HepG2 (cell line): ENCODE measurements at regions not wholly inside any gene's neighbourhood (a gene's known extent, or its start where the extent isn't known, plus 50 kb on each side); places are given as distances from the start of the nearest gene placed in this dataset.

Experiments used
- ARID2 ChIP-seq: sonication (generic); formaldehyde crosslinking; IDR thresholded peaks from 2 replicates; pipeline ENCODE4 v1.8.1; 2022; ENCODE audit warnings: mild to moderate bottlenecking, missing genetic modification reagents, borderline replicate concordance
- ARNT ChIP-seq: fragments of 450-650 bp; IDR thresholded peaks from 2 replicates; pipeline ENCODE4 v1.6.1; 2017
- BCLAF1 ChIP-seq: fragments of 450-650 bp; IDR thresholded peaks from 2 replicates; pipeline ENCODE4 v1.6.1; 2017; ENCODE audit warnings: mild to moderate bottlenecking
- CBX2 ChIP-seq, 2 experiments: fragments of 200-600 bp in 1 of 2; sonication (generic); formaldehyde crosslinking in 1 of 2; IDR thresholded peaks; 2 replicates each; pipeline versions ENCODE4 v1.7.0 to v1.8.1; 2018 to 2022; ENCODE audit warnings: low read depth in 2 of 2, low read length in 1 of 2, mild to moderate bottlenecking in 1 of 2, missing genetic modification reagents in 1 of 2
- KDM2A ChIP-seq: sonication (generic); formaldehyde crosslinking; IDR thresholded peaks from 2 replicates; pipeline ENCODE4 v1.4.0; 2020; ENCODE audit warnings: low read depth, missing genetic modification reagents, borderline replicate concordance
- KLF12 ChIP-seq: sonication (generic); formaldehyde crosslinking; IDR thresholded peaks from 2 replicates; pipeline ENCODE4 v1.4.0; 2020; ENCODE audit warnings: missing genetic modification reagents, borderline replicate concordance
- NFRKB ChIP-seq: fragments of 450-650 bp; IDR thresholded peaks from 2 replicates; pipeline ENCODE4 v1.6.1; 2017
- NR3C1 ChIP-seq: sonication (generic); formaldehyde crosslinking; IDR thresholded peaks from 2 replicates; pipeline ENCODE4 v1.4.0; 2020; ENCODE audit warnings: missing genetic modification reagents
- PHF21A ChIP-seq: sonication (generic); formaldehyde crosslinking; IDR thresholded peaks from 2 replicates; pipeline ENCODE4 v1.5.0; 2020; ENCODE audit warnings: mild to moderate bottlenecking, missing genetic modification reagents
- PRMT3 ChIP-seq: sonication (generic); formaldehyde crosslinking; IDR thresholded peaks from 2 replicates; pipeline ENCODE4 v1.8.1; 2022; ENCODE audit warnings: low read depth, mild to moderate bottlenecking, moderate library complexity, missing genetic modification reagents, borderline replicate concordance
- REXO4 ChIP-seq: sonication (generic); formaldehyde crosslinking; IDR thresholded peaks from 2 replicates; pipeline ENCODE4 v1.8.0; 2022; ENCODE audit warnings: missing genetic modification reagents, mild to moderate bottlenecking, borderline replicate concordance
- ZC3H13 ChIP-seq: sonication (generic); formaldehyde crosslinking; IDR thresholded peaks from 2 replicates; pipeline ENCODE4 v1.8.1; 2023; ENCODE audit warnings: mild to moderate bottlenecking, missing genetic modification reagents, moderate library complexity
- ZFP1 ChIP-seq: IDR thresholded peaks from 2 replicates; pipeline ENCODE4 v1.6.1; 2016
- ZMYM2 ChIP-seq: sonication (generic); formaldehyde crosslinking; IDR thresholded peaks from 2 replicates; pipeline ENCODE4 v1.8.0; 2022; ENCODE audit warnings: mild to moderate bottlenecking, missing genetic modification reagents
- ZNF224 ChIP-seq: sonication (generic); formaldehyde crosslinking; IDR thresholded peaks from 2 replicates; pipeline ENCODE4 v1.5.0; 2020; ENCODE audit warnings: mild to moderate bottlenecking, missing genetic modification reagents
- ZNF30 ChIP-seq: sonication (generic); formaldehyde crosslinking; IDR thresholded peaks from 2 replicates; pipeline ENCODE4 v1.5.0; 2020; ENCODE audit warnings: mild to moderate bottlenecking, missing genetic modification reagents
- ZNF329 ChIP-seq: sonication (generic); formaldehyde crosslinking; IDR thresholded peaks from 2 replicates; pipeline ENCODE4 v1.9.0; 2021; ENCODE audit warnings: low read depth, mild to moderate bottlenecking, missing genetic modification reagents
- ZNF382 ChIP-seq: sonication (generic); formaldehyde crosslinking; IDR thresholded peaks from 2 replicates; pipeline ENCODE4 v1.5.0; 2020; ENCODE audit warnings: missing genetic modification reagents, mild to moderate bottlenecking, borderline replicate concordance
- ZNF512 ChIP-seq: sonication (generic); formaldehyde crosslinking; IDR thresholded peaks from 2 replicates; pipeline ENCODE4 v1.4.0; 2020; ENCODE audit warnings: mild to moderate bottlenecking, missing genetic modification reagents
- ZNF546 ChIP-seq: sonication (generic); formaldehyde crosslinking; conservative IDR thresholded peaks from 2 replicates; pipeline ENCODE4 v1.8.1; 2023; ENCODE audit warnings: mild to moderate bottlenecking, missing genetic modification reagents
- ZNF549 ChIP-seq: sonication (generic); formaldehyde crosslinking; IDR thresholded peaks from 2 replicates; pipeline ENCODE4 v1.5.0; 2020; ENCODE audit warnings: missing genetic modification reagents
- ZNF577 ChIP-seq: sonication (generic); formaldehyde crosslinking; IDR thresholded peaks from 2 replicates; pipeline ENCODE4 v1.4.0; 2020; ENCODE audit warnings: mild to moderate bottlenecking, low read depth, missing genetic modification reagents, borderline replicate concordance
- TF ChIP-seq, protein P1 (sequence below): sonication (generic); formaldehyde crosslinking; IDR thresholded peaks from 2 replicates; pipeline ENCODE4 v1.4.0; 2020; ENCODE audit warnings: missing genetic modification reagents, mild to moderate bottlenecking, borderline replicate concordance
- TF ChIP-seq, protein P2 (sequence below): sonication (generic); formaldehyde crosslinking; IDR thresholded peaks from 2 replicates; pipeline ENCODE4 v1.4.0; 2020; ENCODE audit warnings: missing genetic modification reagents

- TF ChIP-seq ZNF30 (CRISPR knock-in tag) (no peak), KDM2A (CRISPR knock-in tag) (no peak), ZNF546 (CRISPR knock-in tag) (no peak), PRMT3 (CRISPR knock-in tag) (no peak), ARNT (no peak), ZNF512 (CRISPR knock-in tag) (no peak), PHF21A (CRISPR knock-in tag) (peak; percentile 69), BCLAF1 (no peak), REXO4 (CRISPR knock-in tag) (no peak), ZNF577 (CRISPR knock-in tag) (no peak), ZNF549 (CRISPR knock-in tag) (no peak), ZC3H13 (CRISPR knock-in tag) (no peak), ZNF329 (no peak), ZNF382 (CRISPR knock-in tag) (no peak), ZMYM2 (CRISPR knock-in tag) (0 out of 2 replicates have a peak, but pooled peaks have one; percentile 27), KLF12 (CRISPR knock-in tag) (no peak), ZFP1 (CRISPR knock-in tag) (no peak), NFRKB (no peak), CBX2 (IDR thresholded peaks at IDR 0.05; ENCODE audit: low read depth, low read length) (no peak), CBX2 (CRISPR knock-in tag; IDR thresholded peaks at IDR 0.05; ENCODE audit: low read depth) (no peak), NR3C1 (no peak), ARID2 (no peak), ZNF224 (CRISPR knock-in tag) (no peak)
- TF ChIP-seq, protein P1, sequence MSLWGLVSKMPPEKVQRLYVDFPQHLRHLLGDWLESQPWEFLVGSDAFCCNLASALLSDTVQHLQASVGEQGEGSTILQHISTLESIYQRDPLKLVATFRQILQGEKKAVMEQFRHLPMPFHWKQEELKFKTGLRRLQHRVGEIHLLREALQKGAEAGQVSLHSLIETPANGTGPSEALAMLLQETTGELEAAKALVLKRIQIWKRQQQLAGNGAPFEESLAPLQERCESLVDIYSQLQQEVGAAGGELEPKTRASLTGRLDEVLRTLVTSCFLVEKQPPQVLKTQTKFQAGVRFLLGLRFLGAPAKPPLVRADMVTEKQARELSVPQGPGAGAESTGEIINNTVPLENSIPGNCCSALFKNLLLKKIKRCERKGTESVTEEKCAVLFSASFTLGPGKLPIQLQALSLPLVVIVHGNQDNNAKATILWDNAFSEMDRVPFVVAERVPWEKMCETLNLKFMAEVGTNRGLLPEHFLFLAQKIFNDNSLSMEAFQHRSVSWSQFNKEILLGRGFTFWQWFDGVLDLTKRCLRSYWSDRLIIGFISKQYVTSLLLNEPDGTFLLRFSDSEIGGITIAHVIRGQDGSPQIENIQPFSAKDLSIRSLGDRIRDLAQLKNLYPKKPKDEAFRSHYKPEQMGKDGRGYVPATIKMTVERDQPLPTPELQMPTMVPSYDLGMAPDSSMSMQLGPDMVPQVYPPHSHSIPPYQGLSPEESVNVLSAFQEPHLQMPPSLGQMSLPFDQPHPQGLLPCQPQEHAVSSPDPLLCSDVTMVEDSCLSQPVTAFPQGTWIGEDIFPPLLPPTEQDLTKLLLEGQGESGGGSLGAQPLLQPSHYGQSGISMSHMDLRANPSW (CRISPR knock-in tag), result no peak
- TF ChIP-seq, protein P2, sequence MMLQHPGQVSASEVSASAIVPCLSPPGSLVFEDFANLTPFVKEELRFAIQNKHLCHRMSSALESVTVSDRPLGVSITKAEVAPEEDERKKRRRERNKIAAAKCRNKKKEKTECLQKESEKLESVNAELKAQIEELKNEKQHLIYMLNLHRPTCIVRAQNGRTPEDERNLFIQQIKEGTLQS (CRISPR knock-in tag), result peak; percentile 87
These were observed 76.3 kb upstream of the NPAS1 start (continued) for GRCh38 chr19:46943150-46943946.
